Activated effector memory CD4-positive, alpha-beta T cell treated with Interleukin-2 at 50 U/mL for 16 hours (primary cell): ENCODE measurements at regions not wholly inside any gene's neighbourhood (a gene's known extent, or its start where the extent isn't known, plus 50 kb on each side); places are given as distances from the start of the nearest gene placed in this dataset.

ENCODE experiments used
- DNase-seq: peaks from one replicate; pipeline ENCODE4 v3.0.0-alpha.2; 2020

DNA sequence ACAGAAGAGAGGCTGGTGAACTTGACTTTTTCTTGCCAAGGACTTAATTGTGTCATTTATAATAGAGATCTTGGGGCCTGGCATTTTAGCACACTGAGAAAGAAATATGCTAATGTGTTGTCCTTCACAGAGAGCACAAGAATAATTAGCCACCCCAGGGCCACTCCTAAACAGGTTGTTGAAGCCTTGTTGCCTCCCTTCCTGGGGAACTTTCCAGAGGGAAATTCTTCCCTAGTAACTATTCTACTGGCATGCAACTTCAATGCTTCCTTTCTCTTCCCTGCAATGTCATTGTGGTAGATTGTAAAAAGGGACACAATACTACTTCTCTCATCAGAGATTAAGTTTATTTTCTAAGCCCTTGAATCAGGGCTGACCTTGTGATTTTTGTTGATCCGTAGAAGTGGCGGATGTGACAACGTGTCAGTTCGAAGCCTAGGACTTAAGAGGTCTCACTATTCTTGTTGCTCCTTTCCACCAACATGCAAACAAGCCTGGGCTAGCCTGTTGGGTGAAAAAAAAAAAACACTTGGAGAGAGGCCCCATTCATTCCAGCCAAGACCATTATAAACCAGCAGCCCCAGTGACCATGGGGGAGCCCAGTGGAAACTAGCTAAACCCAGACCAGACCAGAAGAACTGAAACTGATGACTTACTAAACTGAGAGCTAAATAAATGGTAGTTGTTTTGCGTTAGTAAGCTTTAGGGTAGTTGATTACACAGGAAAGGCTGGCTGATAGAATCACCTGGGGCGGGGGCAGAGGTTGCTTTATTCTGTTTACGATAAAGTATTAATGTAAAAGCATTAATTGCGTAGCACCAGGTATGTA is 287.2 kb downstream of the SHQ1 start:
- DNase-seq = no peak

DNA sequence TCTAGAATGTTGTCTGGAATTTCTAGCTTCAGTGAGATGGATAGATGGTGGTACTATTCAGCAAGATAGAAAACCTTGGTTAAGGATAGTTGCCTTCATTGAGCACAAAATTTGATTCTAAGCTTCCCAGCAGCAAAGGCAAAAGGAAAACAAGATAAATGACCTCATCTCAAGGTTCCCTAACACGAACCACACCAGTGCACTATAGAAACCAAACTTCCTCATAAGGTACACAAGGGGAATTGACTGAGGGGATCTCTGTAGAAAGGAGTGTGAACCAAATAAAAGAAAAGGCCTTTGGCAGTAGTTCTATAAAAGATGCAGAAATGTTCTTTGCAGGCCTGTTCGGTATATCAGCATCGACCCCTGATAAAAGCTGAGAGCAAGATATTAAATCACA is 288.9 kb downstream of the SHQ1 start:
- no peak for DNase-seq

DNA sequence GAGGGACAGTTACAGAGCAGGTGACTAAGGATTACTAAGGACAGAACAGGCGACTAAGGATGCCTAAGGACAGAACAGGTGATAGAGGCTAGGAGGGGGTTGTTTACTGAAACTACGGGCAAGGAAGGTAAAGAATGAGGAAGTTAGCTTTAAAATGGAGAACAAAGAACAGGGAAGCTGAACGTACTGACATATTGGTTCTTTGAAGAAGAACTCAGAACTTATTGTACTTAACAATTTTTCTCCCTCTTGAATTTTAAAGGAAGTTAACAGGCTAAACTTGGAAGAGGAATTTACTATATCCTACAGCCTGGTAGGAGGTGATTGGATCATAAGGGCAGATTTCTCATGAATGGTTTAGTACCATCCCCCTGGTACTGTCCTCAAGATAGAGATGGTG is 290.2 kb downstream of the SHQ1 start:
- DNase-seq = no peak

DNA sequence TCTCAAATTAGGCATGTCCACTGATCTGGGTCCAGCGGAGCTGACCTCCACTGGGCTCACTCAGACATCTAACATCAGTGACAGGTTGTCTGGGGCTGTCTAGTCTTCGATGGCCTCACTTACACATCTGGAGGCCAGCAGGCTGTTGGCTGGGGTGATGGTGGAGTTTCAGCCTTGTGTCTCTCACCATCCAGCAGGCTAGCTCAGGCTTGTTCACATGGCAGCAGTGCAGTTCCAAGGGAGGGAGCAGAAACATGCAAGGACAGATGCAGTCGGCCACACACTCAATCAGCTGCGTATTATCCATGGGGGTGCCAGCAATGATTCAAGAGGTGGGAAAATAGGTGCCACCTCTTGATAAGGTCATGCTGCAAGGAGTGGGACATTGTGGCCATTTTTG is 292.5 kb downstream of the SHQ1 start:
- no peak for DNase-seq

DNA sequence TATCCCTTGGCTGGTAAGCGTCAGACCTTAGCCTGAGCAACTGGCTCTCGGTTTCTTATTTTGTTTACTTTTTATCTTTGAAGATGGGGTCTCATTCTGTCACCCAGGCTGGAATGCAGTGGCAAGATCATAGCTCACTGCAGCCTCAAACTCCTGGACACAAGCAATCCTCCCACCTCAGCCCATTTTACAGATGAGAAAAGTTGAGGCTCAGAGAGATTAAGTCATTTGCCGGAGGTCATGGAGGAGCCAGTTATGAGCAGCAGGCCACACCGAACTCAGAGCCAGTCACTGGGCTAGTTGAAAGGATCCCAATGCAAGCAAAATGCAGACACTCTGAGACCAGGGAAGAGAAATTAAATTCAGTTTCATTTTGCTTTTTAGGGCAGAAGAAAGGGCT is 293.6 kb downstream of the SHQ1 start:
- no peak for DNase-seq

DNA sequence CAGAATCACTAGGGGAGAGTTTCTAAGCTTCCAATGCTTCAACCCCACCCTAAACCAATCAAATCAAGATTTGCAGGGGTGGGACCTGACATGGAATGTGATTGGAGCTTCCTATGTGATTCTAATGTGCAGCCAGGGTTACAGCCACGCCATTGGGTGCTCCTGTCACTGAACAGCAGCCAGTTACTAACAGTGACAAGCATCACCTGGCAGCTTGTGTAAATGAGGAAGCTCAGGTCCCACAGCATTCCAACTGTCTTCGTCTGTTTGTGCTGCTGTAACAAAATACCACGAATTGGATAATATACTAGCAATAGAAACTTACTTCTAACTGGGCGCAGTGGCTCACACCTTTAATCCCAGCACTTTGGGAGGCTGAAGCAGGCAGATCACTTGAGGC is 294.9 kb downstream of the SHQ1 start:
- no peak for DNase-seq

DNA sequence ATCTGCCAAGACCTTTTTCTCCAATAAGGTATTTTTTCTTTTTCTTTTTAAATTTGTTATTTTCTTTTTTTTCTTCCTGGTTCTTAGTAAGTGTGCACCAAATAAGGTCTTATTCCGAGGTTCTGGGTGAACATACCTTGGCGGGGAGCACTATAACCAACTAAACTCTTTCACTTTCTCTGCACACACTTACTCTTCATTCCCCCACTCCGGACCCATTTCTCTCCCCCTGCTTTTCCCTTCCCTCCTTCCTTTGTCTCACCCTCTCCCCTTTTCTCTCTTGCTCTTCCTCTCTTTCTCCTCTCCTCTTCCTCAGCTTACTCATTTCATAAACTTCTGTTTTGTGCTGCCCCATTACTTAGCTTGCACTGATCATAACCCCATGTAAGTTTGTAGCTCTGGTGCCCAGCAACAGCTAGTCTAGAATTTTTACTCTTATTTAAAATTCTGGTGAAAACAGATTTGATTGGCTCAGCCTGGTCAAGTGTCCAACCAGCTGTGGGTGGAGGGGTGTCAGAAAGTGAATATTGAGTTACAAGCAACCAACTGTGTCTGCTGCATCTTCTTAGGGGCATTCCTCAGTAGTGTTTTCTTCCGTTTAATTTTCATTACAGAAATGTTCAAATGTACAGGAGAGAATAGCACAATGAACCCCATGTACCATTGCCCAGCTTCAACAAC is 297.5 kb downstream of the SHQ1 start:
- DNase-seq = no peak

DNA sequence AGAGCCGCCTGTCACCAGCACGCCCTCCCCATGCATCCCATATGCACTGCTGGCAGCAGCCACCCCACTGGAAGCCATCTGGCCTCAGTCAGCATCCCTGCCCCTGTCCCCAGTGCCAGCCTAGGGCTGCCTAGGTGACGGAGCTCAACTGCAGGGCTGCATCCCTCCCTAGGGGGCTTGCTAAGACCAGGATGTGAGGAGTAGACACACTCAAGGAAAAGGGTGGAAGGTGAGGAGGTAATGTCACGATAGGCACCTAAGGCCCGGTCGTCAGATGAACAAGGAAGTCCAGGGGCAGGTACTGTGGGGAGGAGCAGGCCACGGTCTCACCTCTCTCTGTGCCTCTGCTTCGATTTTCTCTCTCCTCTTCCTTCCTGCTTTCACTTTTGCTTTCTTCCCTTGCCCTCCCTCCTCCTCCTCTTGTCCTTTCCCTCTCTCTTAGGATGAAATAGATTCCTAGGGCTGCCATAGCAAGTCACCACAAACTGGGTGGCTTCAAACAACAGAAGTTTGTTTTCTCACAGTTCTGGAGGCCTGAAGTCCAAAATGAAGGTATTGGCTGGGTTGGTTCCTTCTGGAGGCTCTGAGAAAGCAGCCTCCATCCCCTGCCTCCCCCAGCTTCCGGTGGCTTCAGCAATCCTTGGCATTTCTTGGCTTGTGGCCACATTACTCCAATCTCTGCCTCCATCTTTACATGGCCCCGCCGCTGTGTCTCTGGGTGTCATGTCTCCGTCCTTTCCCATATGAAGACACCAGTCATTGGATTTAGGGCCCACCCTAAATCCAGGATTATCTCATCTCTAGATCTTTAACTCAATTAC is 298.3 kb downstream of the SHQ1 start:
- no peak for DNase-seq

DNA sequence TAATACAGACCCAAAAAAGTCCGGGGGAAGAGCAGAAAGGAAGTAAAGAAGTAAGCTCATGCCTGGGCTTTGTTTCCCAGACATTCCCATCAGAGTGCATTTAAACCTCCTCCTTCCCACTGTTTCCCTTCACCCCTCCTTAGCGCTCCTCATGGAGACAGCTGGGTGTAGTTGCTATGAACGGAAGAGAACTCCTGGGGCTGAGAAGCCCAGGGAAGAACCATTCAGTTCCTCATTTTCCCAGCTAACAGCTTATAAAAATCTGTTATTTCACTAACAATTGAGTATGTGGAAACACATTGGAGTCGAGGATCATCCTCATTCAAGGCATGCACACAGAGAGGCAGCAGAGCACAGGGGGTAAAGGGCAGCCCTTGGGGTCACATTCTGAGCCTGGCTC is 299.3 kb downstream of the SHQ1 start:
- no peak for DNase-seq

DNA sequence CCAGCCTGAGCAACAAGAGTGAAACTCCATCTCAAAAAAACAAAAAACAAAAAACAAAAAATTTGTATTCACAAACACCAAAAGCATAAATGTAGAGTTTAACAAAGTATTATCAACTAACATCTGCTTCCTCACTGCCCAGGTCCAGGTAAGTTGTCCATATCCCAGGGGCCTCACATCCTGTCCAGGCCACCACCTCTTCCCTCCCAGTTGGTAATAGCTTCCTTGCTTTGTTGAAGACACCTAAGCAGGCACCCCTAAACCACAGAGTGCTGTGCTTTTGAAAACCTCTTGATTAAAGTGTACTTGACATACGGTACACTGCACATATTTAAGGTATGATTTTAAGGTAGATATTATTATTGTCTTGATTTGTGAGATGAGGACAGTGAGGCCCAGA is 299.8 kb downstream of the SHQ1 start:
- DNase-seq = no peak

DNA sequence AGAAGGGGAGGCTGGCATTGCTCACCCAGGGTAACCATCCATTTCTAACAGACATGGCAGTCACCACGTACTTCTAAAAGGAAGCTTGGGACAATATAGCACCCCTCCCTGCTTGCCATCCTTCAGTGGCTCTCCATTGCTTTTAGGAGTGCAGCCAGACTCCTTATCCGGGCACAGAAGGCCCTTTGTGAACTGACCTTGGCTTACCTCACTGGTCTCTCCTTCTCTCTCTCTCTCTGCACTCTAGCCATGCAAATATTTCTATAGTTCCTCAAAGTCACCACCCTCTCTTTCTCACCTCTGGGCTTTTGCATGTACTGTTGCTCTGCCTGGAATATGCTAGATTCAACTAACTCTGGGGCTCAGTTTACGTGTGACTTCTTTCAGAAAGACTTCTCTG is 301.1 kb downstream of the SHQ1 start:
- no peak for DNase-seq

DNA sequence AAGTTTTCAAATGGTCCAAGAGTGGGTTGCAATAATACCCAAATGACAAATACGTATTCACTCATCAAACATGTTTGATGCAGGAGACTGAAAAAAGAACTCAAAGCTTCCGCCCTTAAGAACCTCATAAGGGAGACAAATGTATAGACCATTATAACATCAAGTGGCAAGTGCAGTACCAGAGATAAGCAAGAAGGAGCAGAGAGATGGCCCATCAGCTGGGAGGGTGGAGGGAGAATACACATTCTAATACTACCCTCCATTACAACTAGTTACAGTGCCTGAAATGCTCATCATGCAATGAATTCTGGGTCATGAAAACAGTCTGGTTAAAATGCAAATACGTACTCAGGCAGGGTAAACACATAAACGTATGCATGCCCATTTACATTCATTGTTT is 304.0 kb downstream of the SHQ1 start:
- no peak for DNase-seq

DNA sequence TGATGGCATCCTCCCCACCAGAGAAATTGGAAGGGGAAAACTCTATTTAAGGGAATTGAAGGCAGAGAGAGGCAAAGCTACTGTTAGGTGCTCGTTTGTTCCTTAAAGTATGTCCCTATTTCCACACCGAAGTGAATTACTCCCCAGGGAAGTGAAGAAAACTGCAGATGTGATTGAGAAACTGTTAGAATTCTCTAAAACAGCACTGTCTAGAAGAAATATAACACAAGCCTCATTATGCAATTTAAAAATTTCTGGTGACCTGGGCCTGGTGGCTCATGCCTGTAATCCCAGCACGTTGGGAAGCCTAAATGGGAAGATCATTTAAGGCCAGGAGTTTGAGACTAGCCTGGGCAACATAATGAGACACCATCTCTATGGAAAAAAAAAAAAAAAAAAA is 305.0 kb downstream of the SHQ1 start:
- DNase-seq = no peak

DNA sequence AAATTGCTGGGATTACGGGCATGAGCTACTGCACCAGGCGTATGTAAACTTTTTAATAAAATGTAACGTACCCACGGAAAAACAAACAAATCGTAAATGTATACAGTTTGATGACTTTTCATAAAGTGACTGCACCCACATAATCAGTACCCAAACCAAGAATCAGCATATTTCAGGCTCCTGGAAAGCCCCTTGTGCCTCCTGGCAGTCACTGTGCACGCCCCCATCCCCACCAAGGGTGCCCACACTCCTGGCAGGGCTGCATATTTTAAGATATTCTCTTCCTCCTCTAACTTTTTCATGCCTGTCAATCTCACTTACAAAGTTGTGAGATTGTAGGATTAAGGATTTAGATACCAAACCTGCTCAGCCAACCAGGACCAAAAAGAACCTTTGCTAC is 305.5 kb downstream of the SHQ1 start:
- no peak for DNase-seq

DNA sequence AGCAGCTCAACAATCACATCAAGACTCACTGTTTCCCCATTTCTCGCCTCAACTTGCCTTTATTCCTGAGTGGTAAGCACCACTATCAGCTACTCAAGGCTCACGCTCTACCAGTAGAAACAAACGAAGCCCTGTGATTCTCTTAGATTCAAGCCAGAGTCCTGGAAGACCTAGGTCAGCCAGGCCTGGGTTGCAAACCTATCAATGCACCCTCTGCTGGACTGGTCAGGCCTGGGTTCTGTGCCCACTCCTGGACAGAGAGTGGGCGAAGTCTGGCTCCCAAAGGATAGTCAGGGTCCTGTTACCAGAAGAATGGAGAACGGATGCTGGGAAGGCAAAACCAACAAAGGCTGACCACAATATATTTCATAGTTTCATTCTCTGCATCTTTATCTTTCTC is 308.4 kb downstream of the SHQ1 start:
- DNase-seq = no peak

DNA sequence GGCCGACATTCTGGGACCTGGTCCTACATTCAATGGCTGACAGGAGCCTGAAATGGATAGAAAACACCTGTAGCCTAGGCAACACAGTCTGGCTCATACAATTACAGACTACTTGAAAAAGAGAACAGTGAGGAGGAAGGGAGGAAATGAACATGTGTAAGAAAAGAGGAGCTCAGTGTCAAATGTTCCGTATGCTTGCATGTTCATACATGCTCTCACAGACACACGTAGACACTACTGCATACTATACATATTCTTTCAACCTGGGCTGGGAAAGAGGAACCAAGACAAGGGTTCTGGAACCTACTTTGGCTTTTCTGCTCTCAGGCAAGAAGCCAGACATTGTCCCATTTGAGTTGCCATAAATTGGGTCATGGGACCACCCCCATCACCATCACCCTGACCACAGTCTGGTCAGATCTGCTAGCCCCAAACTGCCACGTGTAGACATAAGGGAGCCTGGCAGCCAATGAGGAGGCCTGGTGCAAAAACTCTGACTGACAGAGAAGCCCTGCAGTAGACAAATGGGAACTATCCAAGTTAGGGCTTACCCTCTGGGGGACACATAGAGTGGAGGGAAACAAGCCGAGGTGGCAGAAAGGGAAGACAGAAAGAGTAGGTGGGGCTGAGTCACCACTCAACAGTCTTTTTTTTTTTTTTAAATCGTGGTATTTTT is 310.0 kb downstream of the SHQ1 start:
- DNase-seq = no peak

DNA sequence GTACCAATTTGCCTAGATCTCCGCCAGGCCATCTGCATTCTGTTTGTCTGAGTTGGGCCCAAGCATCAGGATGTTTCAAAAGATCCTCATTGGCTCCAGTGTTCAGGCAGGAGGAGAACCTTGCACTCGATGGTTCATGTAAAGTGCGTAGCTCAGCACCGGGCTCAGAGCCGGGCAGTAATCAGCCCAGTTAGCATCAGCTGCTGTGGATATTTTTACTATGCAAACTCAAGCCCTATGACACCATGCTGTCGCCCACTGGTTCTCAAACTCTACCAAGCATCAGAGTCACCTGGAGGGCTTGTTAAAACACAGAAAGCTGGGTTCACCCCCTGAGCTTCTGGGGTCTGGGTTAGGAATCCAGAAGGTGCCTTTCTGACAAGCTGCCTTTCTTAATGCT is 310.8 kb downstream of the SHQ1 start:
- DNase-seq = no peak

DNA sequence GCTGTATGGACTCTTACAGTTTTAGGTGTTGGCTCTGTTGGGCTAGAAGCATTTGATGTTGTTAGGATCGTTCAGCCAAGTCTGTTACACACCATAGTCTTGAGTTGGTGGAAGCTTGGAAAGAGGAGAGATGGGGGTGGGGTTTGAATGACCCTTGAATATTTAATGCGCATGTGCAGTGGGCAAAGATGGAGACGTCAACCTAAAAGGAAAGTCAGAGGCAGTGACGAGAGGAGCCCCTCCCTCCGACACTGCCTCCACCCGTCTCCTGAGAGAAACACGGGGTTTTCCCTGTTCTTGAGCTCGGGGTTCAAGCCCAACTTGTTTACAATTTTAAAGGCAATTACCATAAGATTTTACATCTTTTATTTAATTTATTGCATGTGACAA is 311.4 kb downstream of the SHQ1 start:
- DNase-seq = no peak

DNA sequence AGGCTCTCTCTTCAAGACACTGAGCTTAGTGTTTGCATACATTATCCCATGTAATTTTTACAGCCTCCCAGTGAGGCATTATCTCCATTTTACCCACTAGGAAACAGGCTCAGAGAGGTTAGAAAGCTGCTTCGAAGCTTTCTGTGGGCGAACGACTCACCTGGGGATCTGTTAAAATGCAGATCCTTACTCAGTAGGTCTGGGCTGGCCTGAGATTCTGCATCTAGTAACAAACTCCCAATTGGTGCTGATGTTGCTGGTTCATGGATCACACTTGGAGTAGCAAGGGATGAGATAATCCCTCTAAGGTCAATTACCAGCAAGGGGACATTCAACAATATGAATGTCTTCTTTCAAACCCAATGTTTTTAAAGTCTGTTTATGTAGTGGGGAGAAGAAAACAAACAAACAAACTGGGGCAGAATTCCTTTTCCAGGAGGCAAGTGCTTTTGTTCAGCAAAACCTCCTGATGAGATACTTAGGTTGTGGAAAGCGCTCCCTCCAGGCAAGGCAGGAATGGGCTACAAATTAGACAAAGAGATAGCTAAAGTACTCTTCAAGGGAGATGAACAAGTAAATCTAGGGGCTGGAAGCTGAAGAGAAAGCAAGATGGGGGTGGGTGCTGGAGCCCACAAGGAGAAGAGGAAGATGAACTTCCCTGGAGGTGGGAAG is 311.9 kb downstream of the SHQ1 start:
- DNase-seq = no peak

DNA sequence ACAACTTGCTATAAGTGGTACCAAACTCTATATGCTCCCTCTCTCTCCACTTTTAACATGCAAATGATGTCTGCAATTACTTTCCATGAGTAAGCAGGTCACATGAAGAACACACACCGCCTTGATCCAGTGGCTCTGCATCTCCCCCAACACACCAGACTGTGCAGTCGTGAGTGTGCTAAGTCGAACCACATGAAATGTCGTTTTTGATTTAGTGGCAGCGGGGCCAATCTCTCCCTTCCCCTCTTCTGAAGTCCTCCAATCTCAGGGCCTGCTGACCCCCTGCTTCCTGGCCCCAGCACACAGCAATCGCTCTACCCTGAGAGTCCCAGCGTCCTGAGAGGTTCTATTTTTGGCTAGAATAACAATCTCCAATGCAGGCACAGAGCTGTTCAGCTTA is 312.5 kb downstream of the SHQ1 start:
- DNase-seq = no peak

DNA sequence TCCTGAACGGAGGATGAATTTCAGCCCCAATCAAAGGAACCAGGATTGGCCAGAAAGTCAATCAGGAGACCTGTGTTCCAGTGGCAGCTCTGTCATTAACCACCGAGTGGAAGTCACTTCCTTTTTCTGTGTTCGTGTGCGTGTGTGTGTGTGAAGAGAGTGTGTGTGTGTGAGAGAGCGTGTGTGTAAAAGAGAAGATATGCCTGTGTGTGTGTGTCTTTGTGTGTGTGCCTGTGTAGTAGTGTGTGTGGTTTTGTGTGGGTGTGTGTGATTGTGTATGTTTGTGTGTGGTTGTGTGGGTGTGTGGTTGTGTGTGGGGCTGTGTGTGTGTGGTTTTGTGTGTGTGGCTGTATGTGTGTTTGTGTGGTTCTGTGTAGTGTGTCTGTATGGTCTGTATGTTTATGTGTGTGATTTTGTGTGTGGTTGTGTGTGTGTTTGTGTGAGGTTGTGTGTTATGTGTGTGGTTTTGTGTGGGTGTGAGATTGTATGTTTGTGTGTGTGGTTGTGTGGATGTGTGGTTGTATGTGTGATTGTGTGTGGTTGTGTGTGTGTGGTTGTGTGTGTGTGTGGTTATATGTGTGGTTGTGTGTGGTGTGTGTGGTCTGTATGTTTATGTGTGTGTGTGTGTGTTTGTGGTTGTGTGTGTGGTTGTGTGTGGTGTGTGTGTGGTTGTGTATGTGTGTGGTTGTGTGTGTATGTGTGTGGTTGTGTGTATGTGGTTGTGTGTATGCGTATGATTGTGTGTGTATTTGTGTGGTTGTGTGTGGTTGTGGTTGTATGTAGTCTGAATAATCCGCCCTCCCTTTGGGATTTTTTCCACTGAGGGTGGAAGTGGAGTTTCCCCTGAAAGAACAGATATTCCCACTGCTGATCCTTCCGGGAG is 314.4 kb downstream of the SHQ1 start:
- DNase-seq = no peak

DNA sequence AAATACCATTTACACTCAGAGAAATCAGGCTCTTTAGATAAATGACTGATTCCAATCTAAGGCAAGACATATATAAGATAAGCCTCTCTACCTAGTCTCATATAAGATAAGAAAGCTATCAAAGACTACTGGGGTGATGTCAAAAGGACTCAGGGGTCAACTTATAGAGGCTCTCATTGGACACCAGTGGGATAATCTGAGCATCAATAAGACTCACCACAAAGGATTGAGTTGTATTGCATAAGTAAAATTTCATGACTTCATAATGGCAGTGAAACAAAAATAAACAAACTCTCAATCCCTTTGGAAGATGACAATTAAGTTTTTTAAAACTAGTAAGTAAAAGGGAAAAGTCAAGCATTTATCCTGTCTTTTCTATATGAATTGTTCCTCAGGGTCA is 317.8 kb downstream of the SHQ1 start:
- DNase-seq = no peak
